Chondrocyte (in vitro differentiated cells): ENCODE measurements at regions not wholly inside any gene's neighbourhood (a gene's known extent, or its start where the extent isn't known, plus 50 kb on each side); places are given as distances from the start of the nearest gene placed in this dataset.

ENCODE experiments used
- DNase-seq: peaks from one replicate; pipeline ENCODE4 v3.0.0; 2021; ENCODE audit warnings: mixed read lengths, low spot score
- H3K27ac Mint-ChIP-seq: one replicate; pipeline ENCODE4 v1.8.0; 2021; ENCODE audit warnings: mild to moderate bottlenecking, moderate library complexity, mixed read lengths; ENCODE audit not compliant: unreplicated experiment
- H3K27me3 Mint-ChIP-seq: 2 replicates; pipeline ENCODE4 v1.8.0; 2021; ENCODE audit warnings: low read depth, mixed read lengths
- H3K36me3 Mint-ChIP-seq: 2 replicates; pipeline ENCODE4 v1.8.0; 2021; ENCODE audit warnings: low read depth, mixed read lengths
- H3K4me1 Mint-ChIP-seq: 2 replicates; pipeline ENCODE4 v1.8.0; 2021; ENCODE audit warnings: low read depth, mild to moderate bottlenecking, mixed read lengths
- H3K4me3 Mint-ChIP-seq: one replicate; pipeline ENCODE4 v1.8.0; 2021; ENCODE audit warnings: mild to moderate bottlenecking, moderate library complexity, mixed read lengths; ENCODE audit not compliant: unreplicated experiment
- H3K9me3 Mint-ChIP-seq: 2 replicates; pipeline ENCODE4 v1.8.0; 2021; ENCODE audit warnings: low read depth, mixed read lengths
- TF ChIP-seq, protein P1 (sequence below): fragments of 200-600 bp; sonication (generic); IDR thresholded peaks from 2 replicates; pipeline ENCODE4 v1.5.0; 2021; ENCODE audit warnings: antibody characterized with exemption, mild to moderate bottlenecking, moderate library complexity

DNA sequence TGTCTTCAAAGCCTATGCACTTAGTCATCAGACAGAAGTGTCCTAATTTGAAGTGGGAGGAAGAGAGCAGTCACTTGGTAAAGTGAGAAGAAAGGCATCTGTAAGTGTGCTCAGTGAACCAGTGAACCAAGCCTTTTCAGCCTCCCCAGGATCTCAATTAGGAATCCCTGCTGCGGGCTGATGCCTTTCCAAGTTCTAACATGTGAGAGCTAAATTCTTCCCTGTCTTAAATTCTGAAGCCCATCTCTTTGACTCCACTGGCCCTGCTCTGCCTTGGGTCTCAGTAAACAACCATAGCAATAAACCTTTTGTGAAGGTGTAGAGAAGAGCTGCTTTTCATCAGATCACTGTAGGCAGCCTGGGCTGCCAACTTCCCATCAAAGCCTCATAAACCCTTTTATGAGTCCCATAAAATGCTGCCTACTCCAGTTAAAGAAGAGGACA, 701.2 kb upstream of the LCORL start:
- Mint-ChIP-seq H3K27ac (no peak overlapping the region), H3K27me3 (peaks cover 2% of the 10 kb centered on the region), H3K4me1 (peaks cover 3% of the 10 kb centered on the region), H3K36me3 (no peaks in the 10 kb centered on the region), H3K9me3 (peaks cover 6% of the 10 kb centered on the region), H3K4me3 (no peak overlapping the region)
- DNase-seq, result no peak
- TF ChIP-seq, protein P1, sequence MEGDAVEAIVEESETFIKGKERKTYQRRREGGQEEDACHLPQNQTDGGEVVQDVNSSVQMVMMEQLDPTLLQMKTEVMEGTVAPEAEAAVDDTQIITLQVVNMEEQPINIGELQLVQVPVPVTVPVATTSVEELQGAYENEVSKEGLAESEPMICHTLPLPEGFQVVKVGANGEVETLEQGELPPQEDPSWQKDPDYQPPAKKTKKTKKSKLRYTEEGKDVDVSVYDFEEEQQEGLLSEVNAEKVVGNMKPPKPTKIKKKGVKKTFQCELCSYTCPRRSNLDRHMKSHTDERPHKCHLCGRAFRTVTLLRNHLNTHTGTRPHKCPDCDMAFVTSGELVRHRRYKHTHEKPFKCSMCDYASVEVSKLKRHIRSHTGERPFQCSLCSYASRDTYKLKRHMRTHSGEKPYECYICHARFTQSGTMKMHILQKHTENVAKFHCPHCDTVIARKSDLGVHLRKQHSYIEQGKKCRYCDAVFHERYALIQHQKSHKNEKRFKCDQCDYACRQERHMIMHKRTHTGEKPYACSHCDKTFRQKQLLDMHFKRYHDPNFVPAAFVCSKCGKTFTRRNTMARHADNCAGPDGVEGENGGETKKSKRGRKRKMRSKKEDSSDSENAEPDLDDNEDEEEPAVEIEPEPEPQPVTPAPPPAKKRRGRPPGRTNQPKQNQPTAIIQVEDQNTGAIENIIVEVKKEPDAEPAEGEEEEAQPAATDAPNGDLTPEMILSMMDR, result no peak

DNA sequence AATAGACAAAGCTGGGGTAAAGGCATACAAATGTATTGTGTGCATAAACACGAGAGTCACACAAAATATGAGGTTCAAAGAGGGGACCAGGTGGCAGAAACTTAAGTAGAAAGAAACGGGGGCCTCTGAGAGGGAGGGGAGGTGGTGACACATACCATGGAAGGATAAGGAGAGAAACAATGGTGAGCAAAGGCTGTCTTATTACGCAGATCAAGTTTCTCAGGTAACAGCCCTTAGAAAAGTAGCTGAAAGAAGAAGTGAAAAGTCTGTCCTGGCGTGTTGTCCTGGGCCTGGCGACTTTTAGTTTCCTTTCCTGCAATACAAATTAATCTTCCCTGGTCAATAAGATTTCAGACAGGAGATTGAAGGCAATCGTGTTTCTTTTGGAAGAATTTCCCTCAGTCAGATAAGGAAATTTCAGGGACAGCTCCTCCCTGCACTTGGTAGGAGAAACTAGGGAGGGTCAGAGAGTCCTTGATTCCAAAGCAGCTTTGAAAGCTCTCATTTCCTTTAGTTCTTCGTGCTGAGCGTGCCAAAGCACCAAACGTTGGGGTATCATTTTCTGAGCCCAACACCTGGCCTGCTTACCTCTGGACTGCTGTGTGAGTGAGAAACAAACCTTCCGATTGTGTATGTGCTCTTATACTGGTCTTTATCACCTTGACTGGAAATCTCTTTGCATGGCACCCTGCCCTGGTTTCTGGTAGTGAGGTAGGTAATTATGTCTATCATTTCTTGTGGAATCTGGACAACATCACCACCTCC, 676.7 kb upstream of the LCORL start:
- no peak for DNase-seq
- no peak overlapping the region for H3K4me3 Mint-ChIP-seq
- peaks cover 8% of the 10 kb centered on the region for H3K9me3 Mint-ChIP-seq
- H3K4me1 Mint-ChIP-seq, result no peaks in the 10 kb centered on the region
- H3K27me3 Mint-ChIP-seq, result peaks cover 12% of the 10 kb centered on the region
- TF ChIP-seq, protein P1, result no peak
- H3K36me3 Mint-ChIP-seq, result no peaks in the 10 kb centered on the region
- no peak overlapping the region for H3K27ac Mint-ChIP-seq

DNA sequence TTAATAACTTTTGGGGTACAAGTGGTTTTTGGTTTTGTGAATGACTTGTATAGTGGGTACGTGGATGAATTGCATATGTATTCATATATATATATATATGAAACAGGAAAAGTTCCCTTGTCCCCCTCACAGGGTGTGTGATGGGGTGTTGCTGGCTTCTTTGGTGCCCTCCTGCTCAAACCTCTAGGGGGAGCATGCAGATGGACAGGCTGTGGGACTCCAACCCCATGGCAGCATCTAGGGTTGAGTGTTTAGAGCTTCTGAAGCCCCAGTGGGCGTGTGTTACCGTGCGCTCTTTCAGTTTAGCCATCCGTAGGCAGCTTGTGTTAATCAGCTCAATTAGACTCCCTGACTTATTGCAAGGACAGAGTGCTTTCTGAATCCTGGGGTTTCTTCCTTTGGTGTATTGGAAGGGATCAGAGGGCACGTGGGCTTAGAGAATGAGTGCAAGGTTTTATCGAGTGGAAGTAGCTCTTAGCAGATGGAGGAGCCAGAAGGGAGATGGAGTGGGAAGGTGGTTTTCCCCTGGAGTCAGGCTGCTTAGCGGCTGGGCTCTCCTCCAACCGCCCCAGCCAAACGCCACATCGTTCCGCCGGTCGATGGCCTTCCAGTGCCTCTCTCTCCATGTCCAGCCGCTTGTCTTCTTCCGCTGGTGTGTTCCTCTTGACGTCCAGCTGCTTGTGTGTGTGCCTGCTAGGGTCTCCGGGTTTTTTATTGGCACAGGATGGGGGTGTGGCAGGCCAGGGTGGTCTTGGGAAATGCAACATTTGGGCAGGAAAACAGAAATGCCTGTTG, 674.4 kb upstream of the LCORL start:
- DNase-seq, result no peak
- Mint-ChIP-seq H3K36me3 (no peaks in the 10 kb centered on the region), H3K27me3 (peaks cover 18% of the 10 kb centered on the region), H3K4me3 (no peak overlapping the region), H3K4me1 (peaks cover 4% of the 10 kb centered on the region), H3K27ac (no peak overlapping the region), H3K9me3 (no peaks in the 10 kb centered on the region)
- TF ChIP-seq, protein P1, result no peak

DNA sequence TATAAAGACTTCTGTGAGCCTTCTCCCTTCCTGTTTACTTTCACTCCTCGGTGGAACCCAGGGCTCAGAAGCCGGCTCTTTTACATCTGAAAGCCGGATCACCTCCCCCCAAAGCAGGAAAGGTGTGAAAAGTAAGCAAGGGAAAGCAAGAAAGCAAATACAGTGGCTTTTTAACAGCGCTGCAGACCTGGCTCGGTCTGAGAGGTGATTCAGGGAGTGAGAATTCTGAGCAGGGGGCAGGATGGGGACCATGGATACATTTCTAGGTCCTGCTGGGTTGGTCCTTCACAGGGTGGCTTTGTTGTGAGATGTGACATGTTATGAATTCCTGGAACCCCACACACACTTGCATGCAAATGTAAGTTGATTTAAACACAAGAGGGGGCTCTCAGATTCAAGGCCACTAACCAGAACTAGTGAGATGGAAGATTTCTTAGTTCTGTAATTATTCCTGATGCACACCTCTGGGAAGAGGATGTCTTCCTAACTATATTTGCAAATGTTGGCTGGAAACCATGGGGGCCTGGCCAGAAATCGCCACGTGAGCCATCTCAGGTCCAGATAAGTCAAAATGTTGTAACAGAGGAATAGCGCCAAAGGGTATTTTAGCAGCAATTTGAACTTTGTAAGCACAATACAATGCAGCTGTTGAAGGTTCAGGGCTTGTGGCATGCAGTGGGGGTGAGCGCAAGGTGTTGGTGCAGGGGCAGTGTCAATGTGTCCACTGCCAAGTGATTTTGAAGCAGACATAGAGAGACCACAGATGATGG, 670.1 kb upstream of the LCORL start:
- H3K27me3 Mint-ChIP-seq, result peaks cover 23% of the 10 kb centered on the region
- peaks cover 6% of the 10 kb centered on the region for H3K4me1 Mint-ChIP-seq
- H3K27ac Mint-ChIP-seq, result no peak overlapping the region
- H3K4me3 Mint-ChIP-seq, result no peak overlapping the region
- no peaks in the 10 kb centered on the region for H3K9me3 Mint-ChIP-seq
- no peak for DNase-seq
- no peaks in the 10 kb centered on the region for H3K36me3 Mint-ChIP-seq
- TF ChIP-seq, protein P1, result peak; percentile 50
